ENCODE measurements at regions not wholly inside any gene's neighbourhood (a gene's known extent, or its start where the extent isn't known, plus 50 kb on each side); places are given as distances from the start of the nearest gene placed in this dataset.

DNA sequence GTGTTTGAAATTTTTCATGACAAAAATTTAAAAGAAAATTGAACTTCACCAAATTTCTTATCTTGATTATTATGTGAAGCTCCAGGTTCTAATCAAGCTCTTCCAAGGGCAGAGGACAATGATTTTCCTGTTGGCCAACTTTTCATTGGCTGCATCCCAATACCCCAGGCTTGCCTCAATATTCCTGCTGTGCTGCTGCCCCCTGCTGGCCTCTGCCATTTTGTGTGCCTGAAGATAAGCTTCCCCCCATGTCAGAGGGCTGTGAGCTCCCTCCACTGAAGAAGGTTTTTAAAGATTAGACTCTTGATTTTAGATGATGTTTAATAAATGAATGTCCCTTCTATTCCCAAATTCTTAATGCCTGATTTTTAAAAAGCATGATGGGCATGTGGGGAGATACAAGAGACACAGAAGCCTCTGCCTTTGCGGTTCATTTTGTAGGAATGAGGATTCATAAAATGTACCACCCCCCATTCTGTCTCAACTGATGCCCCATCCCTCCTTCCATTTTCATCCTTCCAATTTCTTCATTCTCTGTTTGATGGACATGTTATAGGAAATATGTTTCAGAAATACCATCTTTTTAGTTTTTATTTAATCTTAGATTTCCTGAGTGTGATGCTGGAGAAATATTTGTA is 76.7 kb upstream of the RGS6 start:
- DNase-seq = peak; percentile 85

GRCh38 chr14:71856199-71856919 is 75.9 kb upstream of the RGS6 start:
- no peak for DNase-seq

DNA sequence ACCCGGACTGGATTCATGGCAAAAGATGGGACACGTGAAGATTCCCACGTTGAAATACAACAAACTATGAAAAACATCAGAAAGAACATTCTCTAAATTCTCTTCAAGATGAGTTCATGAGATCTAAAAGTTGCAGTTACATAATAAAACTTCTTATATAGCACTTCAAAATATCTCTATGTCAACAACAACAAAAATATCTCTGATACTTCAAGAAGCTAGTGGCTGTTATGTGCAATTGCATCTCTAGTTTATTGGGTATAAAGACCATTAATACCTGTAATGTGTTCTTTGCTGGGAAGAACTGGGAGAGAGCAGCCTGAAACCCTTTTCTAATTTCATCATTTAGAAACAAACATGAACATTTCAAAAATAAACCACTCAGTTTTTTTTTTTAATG is 69.2 kb upstream of the RGS6 start:
- no peak for DNase-seq

DNA sequence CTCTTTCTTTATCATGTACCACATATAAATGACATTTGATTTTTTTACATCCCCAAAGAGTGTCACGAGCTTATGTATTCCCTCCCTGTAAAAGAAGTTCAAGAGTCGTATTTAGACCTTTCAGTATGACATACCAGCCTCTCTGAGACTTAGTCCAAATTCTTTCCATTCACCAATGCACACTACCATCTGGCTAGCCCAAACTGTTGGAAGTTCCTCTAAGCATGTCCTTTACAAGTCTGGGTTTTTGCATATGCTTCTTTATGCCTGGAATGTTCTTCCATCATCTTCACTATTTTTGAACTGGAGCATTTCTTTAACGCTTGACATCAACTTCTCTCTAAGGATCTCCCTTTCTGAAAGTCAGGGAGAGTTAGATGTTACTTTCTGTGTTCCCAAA is 68.5 kb upstream of the RGS6 start:
- DNase-seq = no peak
